ENCODE measurements at regions not wholly inside any gene's neighbourhood (a gene's known extent, or its start where the extent isn't known, plus 50 kb on each side); places are given as distances from the start of the nearest gene placed in this dataset.
A peak's percentile ranks its signal among the peaks of the same experiment; 100 is the strongest.

- Histone ChIP-seq H3K36me3 (ENCODE audit: control insufficient read depth, insufficient read depth, low read length) (no peaks in the 10 kb centered on the region), H3K4me2 (ENCODE audit: insufficient read depth, low read length) (peak overlapping the region; percentile 12; the same call in 1 of the 2 replicates), H3K9me1 (ENCODE audit: control insufficient read depth, insufficient read depth, low read length) (no peaks in the 10 kb centered on the region), H3K27ac (ENCODE audit: extremely low read depth, low read depth, low read length) (no peak overlapping the region), H3K4me3 (no peak overlapping the region), H3K79me2 (ENCODE audit: control insufficient read depth, insufficient read depth, low read length) (no peaks in the 10 kb centered on the region), H4K20me1 (replicated peaks; ENCODE audit: control insufficient read depth, insufficient read depth, low read length) (no peaks in the 10 kb centered on the region), H3K9ac (ENCODE audit: insufficient read depth in 1 of 2, low read depth in 2 of 2, low read length in 2 of 2) (no peak overlapping the region), H3K9me3 (replicated peaks; ENCODE audit: control insufficient read depth, insufficient read depth, low read depth, low read length) (no peaks in the 10 kb centered on the region), H3K27me3 (ENCODE audit: control insufficient read depth in 2 of 2, insufficient read depth in 2 of 2, low read length in 2 of 2) (peaks cover 0 to 4% of the 10 kb centered on the region in 2 experiments; a peak in 1 of 5 replicates), H3K4me1 (replicated peaks in 1 of 2; ENCODE audit: control insufficient read depth in 2 of 2, insufficient read depth in 2 of 2, low read length in 2 of 2) (peaks cover 10 to 15% of the 10 kb centered on the region in 2 experiments), H2AFZ (ENCODE audit: low read depth, low read length) (peak overlapping the region; percentile 70)
- CTCF ChIA-PET (ENCODE audit: low intra/inter-chr PET ratio): no interaction called here
- intact Hi-C loops (cut with micrococcal nuclease): no loop called here
- FAIRE-seq (peak; percentile 67), DNase-seq (ENCODE audit: extremely low read depth in 1 of 4, low spot score in 3 of 4) (no peak), ATAC-seq (no peak)
- POLR2A ChIA-PET: interaction anchor here (0.6 to 1.5 kb wide), 3 partner anchors 9 to 22 kb away, joined by 4 read pairs; no protein-coding TSS in a partner anchor
- WGBS (ENCODE audit: insufficient coverage, low coverage, missing lambda C conversion rate): 7% methylated on average over 2 of the region's 2 CpGs
- in situ Hi-C loops (cut with MboI): no loop called here
- no TSS peak for BruUV-seq (replicated peaks)
- TF ChIP-seq FOXA1 (IDR thresholded peaks at IDR 0.05; ENCODE audit: borderline replicate concordance) (no peak), TBL1XR1 (IDR thresholded peaks at IDR 0.05; ENCODE audit: low read length in 2 of 2) (no peak), TEAD1 (CRISPR knock-in tag; IDR thresholded peaks at IDR 0.05) (no peak), TARDBP (IDR thresholded peaks at IDR 0.05) (no peak), CHAMP1 (IDR thresholded peaks at IDR 0.05) (no peak), ZNF134 (CRISPR knock-in tag; conservative IDR thresholded peaks at IDR 0.05) (no peak), ZNF77 (CRISPR knock-in tag; IDR thresholded peaks at IDR 0.05) (no peak), NFXL1 (CRISPR knock-in tag; IDR thresholded peaks at IDR 0.05) (0 out of 2 replicates have a peak, but pooled peaks have one; percentile 54), BRD4 (IDR thresholded peaks at IDR 0.05) (no peak), LCOR (CRISPR knock-in tag; IDR thresholded peaks at IDR 0.05) (no peak), ZNF24 (IDR thresholded peaks at IDR 0.05) (no peak)
- TF ChIP-seq, protein P1, sequence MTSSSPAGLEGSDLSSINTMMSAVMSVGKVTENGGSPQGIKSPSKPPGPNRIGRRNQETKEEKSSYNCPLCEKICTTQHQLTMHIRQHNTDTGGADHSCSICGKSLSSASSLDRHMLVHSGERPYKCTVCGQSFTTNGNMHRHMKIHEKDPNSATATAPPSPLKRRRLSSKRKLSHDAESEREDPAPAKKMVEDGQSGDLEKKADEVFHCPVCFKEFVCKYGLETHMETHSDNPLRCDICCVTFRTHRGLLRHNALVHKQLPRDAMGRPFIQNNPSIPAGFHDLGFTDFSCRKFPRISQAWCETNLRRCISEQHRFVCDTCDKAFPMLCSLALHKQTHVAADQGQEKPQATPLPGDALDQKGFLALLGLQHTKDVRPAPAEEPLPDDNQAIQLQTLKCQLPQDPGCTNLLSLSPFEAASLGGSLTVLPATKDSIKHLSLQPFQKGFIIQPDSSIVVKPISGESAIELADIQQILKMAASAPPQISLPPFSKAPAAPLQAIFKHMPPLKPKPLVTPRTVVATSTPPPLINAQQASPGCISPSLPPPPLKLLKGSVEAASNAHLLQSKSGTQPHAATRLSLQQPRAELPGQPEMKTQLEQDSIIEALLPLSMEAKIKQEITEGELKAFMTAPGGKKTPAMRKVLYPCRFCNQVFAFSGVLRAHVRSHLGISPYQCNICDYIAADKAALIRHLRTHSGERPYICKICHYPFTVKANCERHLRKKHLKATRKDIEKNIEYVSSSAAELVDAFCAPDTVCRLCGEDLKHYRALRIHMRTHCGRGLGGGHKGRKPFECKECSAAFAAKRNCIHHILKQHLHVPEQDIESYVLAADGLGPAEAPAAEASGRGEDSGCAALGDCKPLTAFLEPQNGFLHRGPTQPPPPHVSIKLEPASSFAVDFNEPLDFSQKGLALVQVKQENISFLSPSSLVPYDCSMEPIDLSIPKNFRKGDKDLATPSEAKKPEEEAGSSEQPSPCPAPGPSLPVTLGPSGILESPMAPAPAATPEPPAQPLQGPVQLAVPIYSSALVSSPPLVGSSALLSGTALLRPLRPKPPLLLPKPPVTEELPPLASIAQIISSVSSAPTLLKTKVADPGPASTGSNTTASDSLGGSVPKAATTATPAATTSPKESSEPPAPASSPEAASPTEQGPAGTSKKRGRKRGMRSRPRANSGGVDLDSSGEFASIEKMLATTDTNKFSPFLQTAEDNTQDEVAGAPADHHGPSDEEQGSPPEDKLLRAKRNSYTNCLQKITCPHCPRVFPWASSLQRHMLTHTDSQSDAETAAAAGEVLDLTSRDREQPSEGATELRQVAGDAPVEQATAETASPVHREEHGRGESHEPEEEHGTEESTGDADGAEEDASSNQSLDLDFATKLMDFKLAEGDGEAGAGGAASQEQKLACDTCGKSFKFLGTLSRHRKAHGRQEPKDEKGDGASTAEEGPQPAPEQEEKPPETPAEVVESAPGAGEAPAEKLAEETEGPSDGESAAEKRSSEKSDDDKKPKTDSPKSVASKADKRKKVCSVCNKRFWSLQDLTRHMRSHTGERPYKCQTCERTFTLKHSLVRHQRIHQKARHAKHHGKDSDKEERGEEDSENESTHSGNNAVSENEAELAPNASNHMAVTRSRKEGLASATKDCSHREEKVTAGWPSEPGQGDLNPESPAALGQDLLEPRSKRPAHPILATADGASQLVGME (CRISPR knock-in tag; IDR thresholded peaks at IDR 0.05): no peak
- TF ChIP-seq, protein P2, sequence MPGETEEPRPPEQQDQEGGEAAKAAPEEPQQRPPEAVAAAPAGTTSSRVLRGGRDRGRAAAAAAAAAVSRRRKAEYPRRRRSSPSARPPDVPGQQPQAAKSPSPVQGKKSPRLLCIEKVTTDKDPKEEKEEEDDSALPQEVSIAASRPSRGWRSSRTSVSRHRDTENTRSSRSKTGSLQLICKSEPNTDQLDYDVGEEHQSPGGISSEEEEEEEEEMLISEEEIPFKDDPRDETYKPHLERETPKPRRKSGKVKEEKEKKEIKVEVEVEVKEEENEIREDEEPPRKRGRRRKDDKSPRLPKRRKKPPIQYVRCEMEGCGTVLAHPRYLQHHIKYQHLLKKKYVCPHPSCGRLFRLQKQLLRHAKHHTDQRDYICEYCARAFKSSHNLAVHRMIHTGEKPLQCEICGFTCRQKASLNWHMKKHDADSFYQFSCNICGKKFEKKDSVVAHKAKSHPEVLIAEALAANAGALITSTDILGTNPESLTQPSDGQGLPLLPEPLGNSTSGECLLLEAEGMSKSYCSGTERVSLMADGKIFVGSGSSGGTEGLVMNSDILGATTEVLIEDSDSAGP (CRISPR knock-in tag; IDR thresholded peaks at IDR 0.05): no peak
- TF ChIP-seq, protein P3, sequence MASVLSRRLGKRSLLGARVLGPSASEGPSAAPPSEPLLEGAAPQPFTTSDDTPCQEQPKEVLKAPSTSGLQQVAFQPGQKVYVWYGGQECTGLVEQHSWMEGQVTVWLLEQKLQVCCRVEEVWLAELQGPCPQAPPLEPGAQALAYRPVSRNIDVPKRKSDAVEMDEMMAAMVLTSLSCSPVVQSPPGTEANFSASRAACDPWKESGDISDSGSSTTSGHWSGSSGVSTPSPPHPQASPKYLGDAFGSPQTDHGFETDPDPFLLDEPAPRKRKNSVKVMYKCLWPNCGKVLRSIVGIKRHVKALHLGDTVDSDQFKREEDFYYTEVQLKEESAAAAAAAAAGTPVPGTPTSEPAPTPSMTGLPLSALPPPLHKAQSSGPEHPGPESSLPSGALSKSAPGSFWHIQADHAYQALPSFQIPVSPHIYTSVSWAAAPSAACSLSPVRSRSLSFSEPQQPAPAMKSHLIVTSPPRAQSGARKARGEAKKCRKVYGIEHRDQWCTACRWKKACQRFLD (CRISPR knock-in tag; IDR thresholded peaks at IDR 0.05): no peak
These were observed 122.8 kb downstream of the CEBPB start for GRCh38 chr20:50313522-50313820.

All from K562 (cell line).